SIG-M5 treated with dmso at 0.1 percent for 504 hours (cell line): ENCODE measurements at regions not wholly inside any gene's neighbourhood (a gene's known extent, or its start where the extent isn't known, plus 50 kb on each side); places are given as distances from the start of the nearest gene placed in this dataset.
"Not testable (repeated sequence)": the region's sequence is repeated elsewhere in the genome, so short reads cannot be mapped to it uniquely, and the experiment has no call there.

Source experiments
- DNase-seq: peaks from one replicate; lab custom pipeline; 2025; ENCODE audit not compliant: unreplicated experiment; lab: John Stamatoyannopoulos, UW

DNA sequence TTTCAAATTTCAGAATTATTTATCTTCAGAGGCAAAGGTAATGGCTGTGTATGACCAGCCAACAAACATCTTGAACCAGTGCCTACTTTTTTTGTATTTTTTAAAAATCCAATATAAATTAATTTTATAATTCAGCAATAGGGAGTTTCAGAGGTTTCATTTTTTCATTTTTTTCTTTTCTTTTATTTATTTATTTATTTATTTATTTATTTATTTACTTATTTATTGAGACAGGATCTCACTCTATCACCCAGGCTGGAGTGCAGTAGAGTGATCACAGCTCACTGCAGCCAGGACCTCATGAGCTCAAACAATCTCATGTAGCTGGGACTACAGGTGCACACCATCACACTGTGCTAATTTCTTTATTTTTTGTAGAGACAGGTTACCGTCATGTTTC, 250.5 kb downstream of the TMEM47 start:
- DNase-seq: no peak

DNA sequence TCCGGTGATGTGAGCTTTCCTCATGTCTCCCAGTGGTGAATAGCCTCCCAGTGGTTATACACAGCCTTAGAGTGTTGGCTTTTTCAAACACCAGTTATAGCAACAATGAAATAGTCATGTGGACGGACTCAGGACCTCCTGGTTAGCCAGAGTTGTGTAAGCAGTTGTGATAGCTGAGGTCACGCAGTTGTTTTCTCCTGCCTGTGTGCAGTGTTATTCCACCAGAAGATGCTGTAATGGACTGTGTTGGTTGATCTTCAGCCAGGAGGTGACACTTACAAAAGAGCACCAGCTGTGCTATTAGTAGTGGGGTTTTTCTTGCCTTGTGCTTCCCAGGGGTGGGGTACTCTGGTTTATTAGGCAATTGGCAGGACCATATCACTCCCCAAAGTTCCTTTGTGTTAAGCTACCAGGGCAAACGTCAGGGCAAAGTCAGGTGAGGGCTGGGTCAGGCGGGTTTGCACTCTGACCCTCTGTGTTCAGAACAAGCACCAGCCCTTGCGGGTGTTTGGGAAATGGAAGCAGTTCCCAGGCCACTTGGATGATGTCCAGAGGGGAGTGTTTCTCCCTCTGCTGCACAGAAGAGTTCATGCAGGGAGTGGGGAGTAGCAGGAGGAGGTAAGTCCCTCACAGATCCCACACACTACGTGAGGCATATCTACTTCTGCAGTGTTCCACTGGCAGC, 252.6 kb downstream of the TMEM47 start:
- DNase-seq: no peak

DNA sequence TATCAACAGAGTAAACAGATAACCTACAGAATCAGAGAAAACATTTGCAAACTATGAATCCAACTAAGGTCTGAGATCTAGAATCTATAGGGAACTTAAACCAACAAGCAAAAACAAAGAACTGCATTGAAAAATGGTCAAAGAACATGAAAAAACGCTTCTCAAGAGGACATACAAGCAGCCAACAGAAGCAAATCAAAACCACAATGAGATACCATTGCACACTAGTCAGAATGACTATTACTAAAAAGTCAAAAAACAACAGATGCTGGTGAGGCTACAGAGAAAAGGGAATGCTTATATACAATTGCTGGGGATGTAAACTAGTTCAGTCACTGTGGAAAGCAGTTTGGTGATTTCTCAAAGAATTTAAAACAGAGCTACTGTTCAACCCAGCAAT, 255.7 kb downstream of the TMEM47 start:
- DNase-seq: no peak

DNA sequence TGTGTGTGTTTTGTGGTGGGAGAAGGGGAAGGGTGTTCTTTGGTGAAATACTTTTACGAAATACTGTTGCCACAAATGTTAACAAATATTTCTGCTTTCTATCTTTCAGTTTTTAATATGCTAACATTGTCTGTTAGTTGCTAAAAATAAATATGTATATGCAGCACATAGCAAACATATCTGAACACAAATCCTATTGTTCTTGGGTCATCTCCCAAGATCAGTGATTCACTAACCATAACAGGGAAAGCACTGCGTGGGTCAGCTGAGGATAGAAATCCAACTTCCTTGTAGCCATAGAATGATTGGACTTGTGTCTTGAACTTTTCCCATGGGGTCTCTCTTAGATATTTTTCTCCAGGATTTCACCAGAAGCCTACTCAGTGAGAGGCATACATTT, 250.3 kb upstream of the FAM47A start:
- DNase-seq: no peak

DNA sequence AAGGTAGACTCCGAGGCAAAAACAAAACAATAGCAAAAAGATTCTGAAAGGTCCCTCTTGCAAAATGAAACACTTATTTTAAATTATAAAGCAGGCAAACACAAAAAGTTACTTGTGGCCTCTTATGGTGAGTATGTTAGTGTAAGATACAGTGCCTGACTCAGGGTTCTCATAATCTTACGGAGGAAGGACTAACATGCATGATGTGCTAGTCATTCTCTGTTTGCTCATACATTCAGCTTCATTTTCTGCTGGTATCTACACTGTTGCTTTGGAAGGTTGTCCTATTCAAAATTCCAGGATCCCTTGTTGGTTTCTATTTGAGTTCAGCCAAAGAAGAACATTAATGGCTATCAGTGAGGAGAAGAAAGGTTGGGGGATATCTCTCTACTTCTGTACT, 249.1 kb upstream of the FAM47A start:
- no peak for DNase-seq

DNA sequence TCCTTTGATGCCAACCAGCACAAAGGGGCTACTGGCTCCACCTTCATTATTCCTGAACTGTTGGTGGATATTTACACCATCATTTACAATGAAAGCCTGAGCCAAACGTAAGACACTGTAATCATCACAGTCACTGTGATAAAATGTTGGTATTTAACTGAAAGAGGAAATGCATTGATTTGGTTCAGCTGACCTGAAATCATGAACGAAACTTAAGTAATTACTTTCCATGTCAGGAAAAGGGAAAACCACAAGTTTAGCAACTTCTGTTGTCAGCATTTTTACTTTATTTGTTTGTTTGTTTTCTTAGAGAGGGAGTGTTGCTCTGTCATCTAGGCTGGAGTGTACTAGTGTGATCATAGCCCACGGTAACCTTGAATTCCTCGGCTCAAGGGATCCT, 247.8 kb upstream of the FAM47A start:
- DNase-seq: no peak

DNA sequence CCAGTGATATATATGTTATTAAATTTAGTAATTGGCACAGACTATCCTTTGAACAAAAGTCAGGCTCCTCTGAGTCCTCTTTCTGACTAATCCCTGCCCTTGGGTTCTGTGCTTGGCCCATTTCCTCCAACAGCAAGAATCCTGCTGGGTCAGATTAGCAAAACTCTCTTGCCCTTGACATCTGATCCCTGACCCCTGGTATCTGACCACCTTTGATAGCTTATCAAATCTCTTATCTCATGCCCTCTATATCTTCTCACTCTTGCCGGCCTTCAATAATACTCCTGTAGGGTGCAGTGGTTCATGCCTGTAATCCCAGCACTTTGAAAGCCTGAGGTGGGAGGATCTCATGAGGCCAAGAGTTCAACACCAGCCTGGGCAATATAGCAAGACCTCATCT, 245.5 kb upstream of the FAM47A start:
- DNase-seq: no peak

DNA sequence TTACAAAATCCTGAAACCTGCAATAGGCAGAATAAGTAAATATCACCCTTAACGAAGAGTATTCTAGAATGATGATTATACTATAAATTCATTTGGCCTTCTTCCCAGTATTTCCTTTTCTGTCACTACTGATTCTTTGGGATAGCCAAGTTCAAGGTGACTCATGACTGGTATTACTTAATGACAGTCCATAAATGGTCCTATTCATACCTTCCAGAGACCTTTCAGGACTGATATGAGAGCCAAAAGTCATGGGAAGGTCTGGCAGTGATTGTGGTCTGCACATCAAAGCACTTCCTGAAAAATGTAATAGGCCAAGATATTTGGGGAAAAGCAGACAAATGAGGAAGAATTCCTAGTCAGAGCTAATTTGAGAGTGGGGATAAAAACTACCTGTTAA, 239.6 kb upstream of the FAM47A start:
- DNase-seq: no peak

DNA sequence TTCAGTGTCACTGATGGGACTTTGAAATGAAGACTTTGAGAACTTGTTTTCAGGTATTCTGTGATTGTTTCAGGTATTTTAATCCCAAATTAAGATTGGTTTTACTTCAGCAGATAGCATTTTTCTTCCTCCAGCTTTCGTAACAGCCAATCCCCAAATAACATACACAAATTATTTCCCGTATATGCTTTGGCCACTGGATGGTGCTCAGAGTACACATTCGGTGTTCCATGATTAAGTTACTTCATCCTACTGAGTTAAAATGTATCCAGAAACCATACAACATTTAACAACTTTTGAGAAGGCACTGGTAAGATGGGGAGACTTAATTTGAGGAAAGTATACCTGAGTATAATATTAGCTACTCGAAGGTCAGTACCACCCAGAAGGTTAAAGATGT, 233.4 kb upstream of the FAM47A start:
- peak; percentile 1 for DNase-seq

DNA sequence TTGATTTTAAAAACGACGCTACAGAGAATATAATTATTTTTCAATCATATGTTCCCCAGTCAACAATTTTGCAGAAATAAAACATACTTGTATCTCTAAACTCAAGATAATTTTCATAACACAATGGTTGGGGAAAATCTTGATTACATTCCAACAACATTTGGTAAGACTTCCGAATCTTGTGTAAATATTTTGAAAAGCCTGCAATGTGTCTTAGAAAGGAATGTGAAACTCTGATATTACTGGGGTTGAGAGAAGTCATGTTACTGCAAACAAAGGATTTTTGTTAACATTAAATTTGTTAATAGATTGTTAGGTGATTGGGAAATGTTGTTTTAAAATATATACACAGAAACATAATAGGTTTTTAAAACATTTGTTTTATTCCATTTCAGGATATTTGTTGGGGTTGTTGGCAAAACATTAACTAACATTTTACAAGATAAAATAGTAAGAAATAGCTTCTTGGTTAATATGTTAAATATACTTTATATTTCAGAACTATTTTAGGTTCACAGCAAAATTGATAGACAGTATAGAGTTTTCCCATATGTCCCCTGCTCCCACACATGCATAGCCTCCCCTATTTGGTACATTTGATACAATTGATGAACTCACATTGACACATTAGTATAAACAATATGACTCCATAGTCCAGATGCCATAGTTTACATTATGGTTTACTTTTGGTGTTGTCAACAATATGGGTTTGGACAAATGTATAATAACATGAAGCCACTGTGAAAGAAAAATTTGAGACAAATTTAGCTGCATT, 218.6 kb upstream of the FAM47A start:
- DNase-seq: no peak

DNA sequence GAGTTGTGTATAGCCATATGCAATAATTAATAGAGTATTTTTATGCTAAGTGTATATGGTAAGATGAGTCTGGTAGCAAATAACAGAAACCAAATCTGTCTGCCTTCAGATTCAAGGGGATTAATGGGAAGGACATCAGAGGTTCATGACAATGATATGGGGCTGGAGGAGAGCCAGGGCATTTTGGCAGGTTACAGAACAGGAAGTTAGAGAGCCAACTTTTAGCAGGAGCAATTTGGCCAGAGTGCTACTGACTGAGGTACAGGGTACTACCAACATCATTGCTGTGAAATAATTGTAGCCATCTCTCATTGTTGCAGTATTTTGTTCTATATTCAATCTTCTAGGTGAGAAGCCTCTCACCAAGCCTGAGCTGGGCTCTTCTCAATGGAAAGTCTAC, 210.9 kb upstream of the FAM47A start:
- DNase-seq: no peak

DNA sequence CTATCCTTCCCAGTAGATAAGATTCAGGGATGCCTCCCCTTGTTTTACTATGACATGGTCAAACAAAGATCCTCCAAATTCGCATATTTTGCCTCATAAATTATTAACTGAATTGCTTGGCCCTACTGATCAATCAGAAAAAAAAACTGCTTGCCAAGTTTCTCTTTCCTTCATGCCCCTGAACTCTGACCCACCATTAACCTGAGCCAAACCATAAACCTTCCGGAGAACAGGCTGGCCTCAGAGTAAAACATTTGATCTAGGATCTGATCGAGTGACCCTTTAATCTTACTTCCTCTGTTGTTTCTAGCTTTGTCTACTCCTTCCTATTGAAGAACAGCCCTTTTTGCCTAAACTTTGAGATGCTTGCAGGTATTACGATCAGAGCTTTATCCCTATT, 209.7 kb upstream of the FAM47A start:
- DNase-seq: no peak

DNA sequence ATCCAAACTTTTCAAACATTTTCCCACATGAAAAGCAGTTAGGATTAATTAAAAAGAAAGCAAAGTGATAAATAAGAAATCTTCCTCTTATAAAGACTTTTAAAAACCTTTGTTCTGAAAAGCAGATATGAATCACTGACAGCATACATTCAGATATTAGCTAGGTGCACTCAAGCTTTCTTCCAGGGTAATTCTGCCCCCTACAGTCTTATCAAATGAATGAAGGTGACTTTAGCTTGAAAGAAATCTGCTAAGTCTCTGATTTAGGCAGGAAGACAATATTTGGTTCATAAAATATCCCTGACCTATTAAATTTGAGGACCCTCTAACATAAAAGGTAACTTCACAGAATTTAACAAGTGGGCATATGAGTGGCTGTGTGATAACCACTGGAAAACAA, 209.1 kb upstream of the FAM47A start:
- no peak for DNase-seq

DNA sequence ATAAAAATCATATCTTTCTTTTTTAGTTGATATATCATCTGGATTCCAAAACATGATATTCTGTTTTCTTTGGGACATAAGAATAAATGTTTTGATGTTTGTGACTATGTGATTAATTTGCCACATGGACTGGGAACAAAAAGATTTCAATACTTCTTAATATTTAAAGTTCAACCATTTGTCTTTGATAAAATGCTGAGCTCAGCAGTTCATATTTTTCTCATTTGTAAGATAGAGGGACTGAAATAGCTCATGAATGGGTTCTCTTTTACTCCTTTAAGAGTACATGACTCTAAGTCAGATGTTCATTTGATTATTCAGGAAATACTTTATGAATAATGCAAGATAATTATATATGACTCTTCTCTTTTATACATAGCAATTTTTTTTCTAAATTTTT, 205.9 kb upstream of the FAM47A start:
- DNase-seq: no peak

DNA sequence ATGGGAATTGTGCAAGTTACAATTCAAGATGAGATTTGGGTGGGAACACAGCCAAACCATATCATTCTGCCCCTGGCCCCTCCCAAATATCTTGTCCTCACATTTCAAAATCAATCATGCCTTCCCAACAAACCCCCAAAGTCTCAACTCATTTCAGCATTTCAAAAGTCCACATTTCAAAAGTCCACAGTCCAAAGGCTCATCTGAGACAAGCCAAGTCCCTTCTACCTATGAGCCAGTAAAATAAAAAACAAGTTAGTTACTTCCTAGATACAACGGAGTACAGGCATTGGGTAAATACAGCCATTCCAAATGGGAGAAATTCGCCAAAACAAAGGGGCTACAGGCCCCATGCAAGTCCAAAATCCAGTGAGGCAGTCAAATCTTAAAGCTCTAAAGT, 203.3 kb upstream of the FAM47A start:
- not testable (repeated sequence) for DNase-seq

DNA sequence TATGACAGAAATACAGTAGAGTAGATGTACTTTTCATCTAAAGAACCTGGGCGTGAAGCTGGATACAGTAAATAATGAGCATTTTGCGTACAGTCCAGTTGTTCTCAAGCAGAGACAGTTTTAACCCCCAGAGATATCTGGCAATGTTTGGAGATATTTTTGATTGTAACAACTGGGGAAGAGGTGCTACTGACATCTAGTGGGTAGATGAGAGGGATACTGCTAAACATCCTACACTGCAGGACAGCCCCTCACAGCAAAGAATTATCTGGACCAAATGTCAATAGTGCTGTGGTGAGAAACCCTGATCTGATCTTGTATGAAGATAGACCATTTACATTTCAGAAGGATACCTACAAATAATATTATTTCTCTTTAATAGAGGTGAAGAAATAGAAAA, 200.2 kb upstream of the FAM47A start:
- DNase-seq: no peak

DNA sequence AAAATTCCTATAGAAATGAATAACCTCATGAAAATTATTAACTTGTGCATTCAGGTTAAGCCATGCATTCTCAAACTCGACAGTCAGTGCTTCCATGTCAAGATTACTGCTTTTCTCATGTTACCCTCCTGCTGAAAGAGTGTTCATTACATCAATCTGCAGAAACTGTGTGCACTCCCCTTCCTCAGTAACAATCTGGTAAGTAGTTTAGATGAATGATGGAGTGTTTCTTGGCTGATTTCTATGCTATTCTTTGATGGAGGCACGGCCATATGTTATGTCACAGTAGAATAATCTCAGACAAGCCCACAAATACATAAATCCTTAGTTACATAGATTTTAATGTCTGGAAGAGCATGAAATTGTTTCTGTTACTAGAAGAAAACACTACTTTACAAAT, 193.3 kb upstream of the FAM47A start:
- DNase-seq: no peak

DNA sequence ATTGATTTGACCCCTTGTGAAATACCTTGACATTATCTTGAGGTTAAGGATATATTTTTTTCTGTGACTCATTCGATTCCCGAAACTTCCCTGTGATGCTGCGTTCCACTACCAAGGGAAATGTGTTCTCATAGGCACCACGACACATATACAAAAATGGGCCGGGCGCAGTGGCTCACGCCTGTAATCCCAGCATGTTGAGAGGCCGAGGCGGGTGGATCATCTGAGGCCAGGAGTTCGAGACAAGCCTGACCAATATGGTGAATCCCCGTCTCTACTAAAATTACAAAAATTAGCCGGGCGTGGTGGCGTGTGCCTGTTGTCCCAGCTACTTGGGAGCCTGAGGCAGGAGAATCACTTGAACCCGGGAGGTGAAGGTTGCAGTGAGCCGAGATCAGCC, 188.3 kb upstream of the FAM47A start:
- DNase-seq: not testable (repeated sequence)

DNA sequence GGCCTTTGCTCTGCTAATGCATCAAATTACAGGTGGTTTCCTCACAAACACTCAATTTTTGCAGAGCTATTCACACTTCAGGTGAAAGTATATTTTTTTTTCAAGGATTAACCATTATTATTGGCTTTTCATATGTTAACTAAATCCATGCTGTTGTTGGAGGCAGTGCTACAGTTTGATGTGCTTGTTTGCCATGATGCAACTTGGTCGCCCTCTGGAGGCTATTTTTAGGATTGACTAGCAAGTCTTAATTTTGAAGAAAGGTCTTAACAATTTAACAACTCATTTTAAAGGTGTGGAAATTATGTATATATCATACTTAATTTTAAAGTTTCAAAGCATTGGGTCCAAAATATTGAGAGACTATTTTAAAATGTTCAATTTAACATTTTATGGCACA, 168.8 kb upstream of the FAM47A start:
- peak; percentile 5 for DNase-seq

DNA sequence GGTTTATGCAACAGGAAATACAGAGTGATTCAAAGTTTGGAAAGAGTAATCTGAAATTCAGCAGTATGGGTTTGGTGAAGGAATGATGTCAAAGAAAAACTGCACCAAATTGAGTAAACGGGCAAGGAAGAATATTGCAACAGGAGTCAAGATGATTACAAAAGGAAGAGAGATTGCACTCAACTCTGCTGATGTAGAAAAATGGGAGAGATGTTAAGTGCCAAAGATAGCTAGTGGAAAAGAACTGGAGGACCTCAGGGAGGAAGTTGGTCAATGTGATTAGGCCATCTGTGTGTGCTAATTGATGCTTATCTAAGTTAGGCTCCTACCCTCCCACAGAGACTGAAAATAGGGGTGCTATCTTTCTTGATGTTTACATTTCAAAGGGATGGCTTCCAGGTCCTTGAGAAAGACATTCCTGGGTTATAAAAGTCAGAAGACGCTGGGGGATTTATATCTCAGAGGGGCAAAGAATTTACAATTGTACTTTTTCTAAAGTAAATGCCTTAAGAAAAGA, 167.4 kb upstream of the FAM47A start:
- DNase-seq: peak; percentile 67

DNA sequence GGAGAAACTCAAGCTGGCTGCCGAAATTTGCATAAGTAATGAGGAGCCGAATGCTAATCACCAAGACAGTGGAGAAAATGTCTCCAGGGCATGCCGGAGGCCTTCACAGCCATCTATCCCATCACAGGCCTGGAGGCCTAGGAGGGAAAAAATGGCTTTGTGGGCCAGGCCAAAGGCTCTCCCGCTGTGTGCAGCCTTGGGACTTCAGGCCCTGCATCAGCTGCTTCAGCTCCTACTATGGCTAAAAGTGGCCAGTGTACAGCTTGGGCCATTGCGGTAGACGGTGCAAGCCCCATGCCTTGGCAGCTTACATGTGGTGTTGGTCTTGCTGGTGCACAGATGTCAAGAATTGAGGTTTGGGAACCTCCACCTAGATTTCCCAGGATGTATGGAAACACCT, 162.6 kb upstream of the FAM47A start:
- DNase-seq: no peak

DNA sequence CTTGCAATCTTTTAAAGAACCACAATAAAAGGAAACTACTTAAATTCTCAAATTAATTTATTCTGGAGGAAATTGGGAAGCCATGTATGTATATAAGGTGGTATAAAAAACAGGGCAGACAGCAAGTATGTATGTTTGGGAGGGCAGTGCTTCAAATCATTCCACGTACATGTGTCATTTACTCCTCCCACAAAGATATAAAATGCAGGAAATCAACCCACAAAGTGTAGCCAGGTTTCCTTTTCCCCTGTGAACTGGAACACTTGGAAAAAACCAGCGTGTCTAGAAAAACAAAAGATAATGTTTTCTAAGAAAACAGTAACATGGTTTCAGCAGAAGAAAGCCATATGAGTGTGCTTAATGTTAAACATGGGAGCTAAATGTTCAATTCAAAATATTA, 156.7 kb upstream of the FAM47A start:
- no peak for DNase-seq
